CD14-positive monocyte (primary cell): ENCODE measurements at regions not wholly inside any gene's neighbourhood (a gene's known extent, or its start where the extent isn't known, plus 50 kb on each side); places are given as distances from the start of the nearest gene placed in this dataset.

ENCODE experiments used
- DNase-seq, 3 donors: peaks; one replicate each; pipeline ENCODE4 v3.0.0-alpha.2; 2011 to 2022
- H2AFZ ChIP-seq: 2 replicates; pipeline ENCODE4 v1.6.0; 2012; ENCODE audit warnings: mild to moderate bottlenecking, low read depth, low read length, inconsistent platforms; ENCODE audit not compliant: insufficient read depth, poor library complexity, severe bottlenecking
- H3K27ac ChIP-seq, 2 donors: 1 replicate in 1 of 2; 2 replicates in 1 of 2; pipeline ENCODE4 v1.5.1; 2012 to 2013; ENCODE audit warnings: low read length in 2 of 2, control low read depth in 1 of 2, inconsistent platforms in 1 of 2, low read depth in 1 of 2, mild to moderate bottlenecking in 1 of 2
- H3K27me3 ChIP-seq, 2 donors: one replicate each; pipeline versions ENCODE4 v1.6.0 to v1.6.1; 2011 to 2013; ENCODE audit warnings: low read length in 2 of 2; ENCODE audit not compliant: control insufficient read depth in 2 of 2, insufficient read depth in 2 of 2
- H3K36me3 ChIP-seq, 2 donors: replicated peaks in 1 of 2; 1 replicate in 1 of 2; 2 replicates in 1 of 2; pipeline versions ENCODE4 v1.5.1 to v1.6.1; 2012 to 2013; ENCODE audit warnings: low read length in 2 of 2, control low read depth in 1 of 2, inconsistent platforms in 1 of 2, mild to moderate bottlenecking in 1 of 2; ENCODE audit not compliant: insufficient read depth in 2 of 2, control insufficient read depth in 1 of 2
- H3K4me1 ChIP-seq, 2 donors: 1 replicate in 1 of 2; 2 replicates in 1 of 2; pipeline versions ENCODE4 v1.5.1 to v1.6.1; 2012 to 2013; ENCODE audit warnings: low read length in 2 of 2, control low read depth in 1 of 2, inconsistent platforms in 1 of 2, mild to moderate bottlenecking in 1 of 2, moderate library complexity in 1 of 2; ENCODE audit not compliant: insufficient read depth in 2 of 2, control insufficient read depth in 1 of 2
- H3K4me2 ChIP-seq: replicated peaks from 2 replicates; pipeline ENCODE3; 2012; ENCODE audit warnings: low read length, moderate library complexity, mild to moderate bottlenecking; ENCODE audit not compliant: poor library complexity, severe bottlenecking; ENCODE audit errors: extremely low read depth
- H3K4me3 ChIP-seq, 3 experiments: fragments of 200-600 bp in 1 of 3; sonication (generic) in 1 of 3; replicated peaks in 1 of 3; 1 replicate in 2 of 3; 2 replicates in 1 of 3; pipeline ENCODE4 v1.5.1; 2011 to 2013; ENCODE audit warnings: low read length in 3 of 3, mild to moderate bottlenecking in 3 of 3, control low read depth in 2 of 3, low read depth in 2 of 3, inconsistent platforms in 1 of 3, moderate library complexity in 1 of 3
- H3K79me2 ChIP-seq: 2 replicates; pipeline ENCODE4 v1.6.0; 2012; ENCODE audit warnings: mild to moderate bottlenecking, control low read depth, inconsistent platforms, low read length, moderate library complexity; ENCODE audit not compliant: insufficient read depth
- H3K9ac ChIP-seq: 2 replicates; pipeline ENCODE4 v1.6.0; 2017; ENCODE audit warnings: low read length, mild to moderate bottlenecking; ENCODE audit not compliant: insufficient read depth, poor library complexity, severe bottlenecking
- H3K9me3 ChIP-seq, 2 donors: replicated peaks in 1 of 2; 1 replicate in 1 of 2; 2 replicates in 1 of 2; pipeline versions ENCODE4 v1.5.1 to v1.6.1; 2012 to 2013; ENCODE audit warnings: low read length in 2 of 2, control low read depth in 1 of 2; ENCODE audit not compliant: control insufficient read depth in 1 of 2, insufficient read depth in 1 of 2
- H4K20me1 ChIP-seq: 2 replicates; pipeline ENCODE4 v1.6.0; 2012; ENCODE audit warnings: mild to moderate bottlenecking, low read length, control low read depth, moderate library complexity; ENCODE audit not compliant: insufficient read depth
- H3K27ac Mint-ChIP-seq, 7 donors: one replicate each; pipeline ENCODE4 v1.8.0; 2020; ENCODE audit warnings: mild to moderate bottlenecking in 7 of 7, mixed read lengths in 7 of 7, moderate library complexity in 6 of 7, inconsistent platforms in 2 of 7
- H3K27me3 Mint-ChIP-seq, 3 donors: one replicate each; pipeline ENCODE4 v1.8.0; 2021 to 2022; ENCODE audit warnings: low read depth in 3 of 3, mild to moderate bottlenecking in 3 of 3, mixed read lengths in 3 of 3, moderate library complexity in 3 of 3, inconsistent platforms in 1 of 3
- H3K36me3 Mint-ChIP-seq, 2 donors: one replicate each; pipeline ENCODE4 v1.8.0; 2020; ENCODE audit warnings: mixed read lengths in 2 of 2, inconsistent platforms in 1 of 2, mild to moderate bottlenecking in 1 of 2
- H3K4me1 Mint-ChIP-seq: one replicate; pipeline ENCODE4 v1.8.0; 2020; ENCODE audit warnings: mild to moderate bottlenecking, mixed read lengths
- H3K4me3 Mint-ChIP-seq, 2 donors: one replicate each; pipeline ENCODE4 v1.8.0; 2020; ENCODE audit warnings: mild to moderate bottlenecking in 2 of 2, mixed read lengths in 2 of 2, moderate library complexity in 1 of 2
- H3K9me3 Mint-ChIP-seq, 7 donors: one replicate each; pipeline ENCODE4 v1.8.0; 2020 to 2022; ENCODE audit warnings: mixed read lengths in 7 of 7, mild to moderate bottlenecking in 6 of 7, moderate library complexity in 6 of 7, inconsistent platforms in 2 of 7
- WGBS: methylation state at CpG from one replicate; pipeline ENCODE4 v1.1.5; 2013; ENCODE audit warnings: missing lambda C conversion rate; ENCODE audit not compliant: insufficient coverage; 5-methylcytosine and 5-hydroxymethylcytosine counted together
- intact Hi-C, 2 donors: fragments of 100-400 bp; cut with micrococcal nuclease; formaldehyde crosslinking; loops; one replicate each; pipeline versions ENCODE4 v1.15.0 to v1.15.1; 2023
- TF ChIP-seq, protein P1 (sequence below): fragments of 200-600 bp; IDR thresholded peaks from one replicate; pipeline ENCODE4 v1.8.0; 2022; ENCODE audit warnings: antibody characterized with exemption, mild to moderate bottlenecking

DNA sequence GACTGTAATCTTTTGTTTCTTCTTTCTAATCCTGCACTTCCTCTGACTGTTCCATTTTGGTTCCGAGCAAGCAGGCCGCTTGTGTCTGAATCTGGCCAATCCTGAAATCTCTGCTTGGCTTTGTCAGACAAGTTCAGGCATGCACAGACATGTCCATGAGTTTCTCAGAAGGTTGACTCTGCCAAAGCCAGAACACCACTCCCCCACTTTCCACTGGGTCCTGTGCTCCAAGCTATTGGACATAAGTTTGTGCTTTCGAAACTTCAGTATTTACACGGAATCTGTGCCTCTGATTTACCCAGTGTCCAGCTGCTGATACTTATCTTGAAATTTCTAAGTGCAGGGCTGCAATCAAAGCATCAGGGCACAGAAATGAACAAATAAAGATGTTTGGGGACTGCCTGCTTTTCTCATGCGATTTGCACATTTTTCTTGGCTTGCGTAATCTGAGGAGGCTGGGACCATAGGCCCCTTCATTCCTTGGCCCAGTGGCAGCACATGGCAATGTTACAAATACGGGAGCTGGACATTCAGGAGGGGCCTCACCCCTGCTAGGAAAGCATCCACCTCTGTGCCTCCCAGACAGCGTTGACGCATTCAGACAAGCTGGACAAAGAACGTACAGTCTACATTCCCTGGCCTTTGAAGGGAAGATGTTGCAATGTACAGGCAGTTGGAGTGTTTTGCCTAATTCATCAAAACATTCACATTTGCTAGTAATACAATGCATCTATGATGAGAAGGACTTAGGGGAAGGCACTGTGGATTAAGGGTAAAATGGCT is 209.2 kb upstream of the PAPPA start:
- H3K9me3 Mint-ChIP-seq, result peaks cover 0 to 7% (median 5%) of the 10 kb centered on the region in 7 donors
- Histone ChIP-seq H3K9ac (no peak overlapping the region), H2AFZ (no peak overlapping the region), H3K9me3 (no peaks in the 10 kb centered on the region), H3K36me3 (no peaks in the 10 kb centered on the region), H3K4me3 (no peak overlapping the region), H3K79me2 (no peaks in the 10 kb centered on the region), H3K4me1 (no peaks in the 10 kb centered on the region), H3K27ac (no peak overlapping the region), H3K27me3 (no peaks in the 10 kb centered on the region), H4K20me1 (no peaks in the 10 kb centered on the region), H3K4me2 (no peak overlapping the region)
- H3K4me3 Mint-ChIP-seq, result no peak overlapping the region
- no peaks in the 10 kb centered on the region for H3K4me1 Mint-ChIP-seq
- H3K36me3 Mint-ChIP-seq, result no peaks in the 10 kb centered on the region
- intact Hi-C loops, result no loop called here
- no peak for DNase-seq
- peaks cover 0 to 2% (median 0%) of the 10 kb centered on the region in 3 donors for H3K27me3 Mint-ChIP-seq
- TF ChIP-seq, protein P1, sequence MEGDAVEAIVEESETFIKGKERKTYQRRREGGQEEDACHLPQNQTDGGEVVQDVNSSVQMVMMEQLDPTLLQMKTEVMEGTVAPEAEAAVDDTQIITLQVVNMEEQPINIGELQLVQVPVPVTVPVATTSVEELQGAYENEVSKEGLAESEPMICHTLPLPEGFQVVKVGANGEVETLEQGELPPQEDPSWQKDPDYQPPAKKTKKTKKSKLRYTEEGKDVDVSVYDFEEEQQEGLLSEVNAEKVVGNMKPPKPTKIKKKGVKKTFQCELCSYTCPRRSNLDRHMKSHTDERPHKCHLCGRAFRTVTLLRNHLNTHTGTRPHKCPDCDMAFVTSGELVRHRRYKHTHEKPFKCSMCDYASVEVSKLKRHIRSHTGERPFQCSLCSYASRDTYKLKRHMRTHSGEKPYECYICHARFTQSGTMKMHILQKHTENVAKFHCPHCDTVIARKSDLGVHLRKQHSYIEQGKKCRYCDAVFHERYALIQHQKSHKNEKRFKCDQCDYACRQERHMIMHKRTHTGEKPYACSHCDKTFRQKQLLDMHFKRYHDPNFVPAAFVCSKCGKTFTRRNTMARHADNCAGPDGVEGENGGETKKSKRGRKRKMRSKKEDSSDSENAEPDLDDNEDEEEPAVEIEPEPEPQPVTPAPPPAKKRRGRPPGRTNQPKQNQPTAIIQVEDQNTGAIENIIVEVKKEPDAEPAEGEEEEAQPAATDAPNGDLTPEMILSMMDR, result no peak
- no peak overlapping the region for H3K27ac Mint-ChIP-seq
- WGBS, result 81% methylated on average over 7 of the region's 10 CpGs

DNA sequence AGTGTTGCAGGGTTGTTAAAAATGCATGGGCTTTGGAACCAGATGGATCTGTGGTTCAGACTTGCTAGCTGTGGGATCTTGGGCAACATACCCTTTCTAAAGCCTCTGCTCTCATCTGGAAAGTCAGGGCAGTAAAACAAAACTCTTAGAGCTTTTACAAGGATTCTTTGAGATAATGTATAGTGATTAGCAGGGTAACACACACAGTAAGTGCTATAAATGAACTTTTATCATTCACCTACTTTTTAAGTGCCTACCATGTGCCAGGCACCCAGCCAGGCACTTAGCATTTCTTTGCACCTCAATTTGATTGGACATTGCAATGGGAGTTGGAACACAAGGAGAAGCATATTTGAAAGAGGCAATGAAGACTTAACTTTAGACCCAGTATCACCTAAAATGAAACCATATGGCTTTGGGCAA is 208.6 kb upstream of the PAPPA start:
- H3K27me3 ChIP-seq, result no peaks in the 10 kb centered on the region
- H3K36me3 ChIP-seq, result no peaks in the 10 kb centered on the region
- no peaks in the 10 kb centered on the region for H3K79me2 ChIP-seq
- Mint-ChIP-seq H3K27me3 (peaks cover 0 to 2% (median 0%) of the 10 kb centered on the region in 3 donors), H3K36me3 (no peaks in the 10 kb centered on the region), H3K27ac (no peak overlapping the region), H3K4me3 (no peak overlapping the region), H3K4me1 (no peaks in the 10 kb centered on the region), H3K9me3 (peaks cover 2 to 7% (median 5%) of the 10 kb centered on the region in 7 donors)
- no peaks in the 10 kb centered on the region for H4K20me1 ChIP-seq
- no peaks in the 10 kb centered on the region for H3K4me1 ChIP-seq
- H2AFZ ChIP-seq, result no peak overlapping the region
- no peak overlapping the region for H3K27ac ChIP-seq
- no peak overlapping the region for H3K9ac ChIP-seq
- H3K9me3 ChIP-seq, result no peaks in the 10 kb centered on the region
- intact Hi-C loops, result no loop called here
- H3K4me3 ChIP-seq, result no peak overlapping the region
- TF ChIP-seq, protein P1, result no peak
- H3K4me2 ChIP-seq, result no peak overlapping the region
- DNase-seq, result no peak
